ENCODE measurements at regions not wholly inside any gene's neighbourhood (a gene's known extent, or its start where the extent isn't known, plus 50 kb on each side); places are given as distances from the start of the nearest gene placed in this dataset.

DNA sequence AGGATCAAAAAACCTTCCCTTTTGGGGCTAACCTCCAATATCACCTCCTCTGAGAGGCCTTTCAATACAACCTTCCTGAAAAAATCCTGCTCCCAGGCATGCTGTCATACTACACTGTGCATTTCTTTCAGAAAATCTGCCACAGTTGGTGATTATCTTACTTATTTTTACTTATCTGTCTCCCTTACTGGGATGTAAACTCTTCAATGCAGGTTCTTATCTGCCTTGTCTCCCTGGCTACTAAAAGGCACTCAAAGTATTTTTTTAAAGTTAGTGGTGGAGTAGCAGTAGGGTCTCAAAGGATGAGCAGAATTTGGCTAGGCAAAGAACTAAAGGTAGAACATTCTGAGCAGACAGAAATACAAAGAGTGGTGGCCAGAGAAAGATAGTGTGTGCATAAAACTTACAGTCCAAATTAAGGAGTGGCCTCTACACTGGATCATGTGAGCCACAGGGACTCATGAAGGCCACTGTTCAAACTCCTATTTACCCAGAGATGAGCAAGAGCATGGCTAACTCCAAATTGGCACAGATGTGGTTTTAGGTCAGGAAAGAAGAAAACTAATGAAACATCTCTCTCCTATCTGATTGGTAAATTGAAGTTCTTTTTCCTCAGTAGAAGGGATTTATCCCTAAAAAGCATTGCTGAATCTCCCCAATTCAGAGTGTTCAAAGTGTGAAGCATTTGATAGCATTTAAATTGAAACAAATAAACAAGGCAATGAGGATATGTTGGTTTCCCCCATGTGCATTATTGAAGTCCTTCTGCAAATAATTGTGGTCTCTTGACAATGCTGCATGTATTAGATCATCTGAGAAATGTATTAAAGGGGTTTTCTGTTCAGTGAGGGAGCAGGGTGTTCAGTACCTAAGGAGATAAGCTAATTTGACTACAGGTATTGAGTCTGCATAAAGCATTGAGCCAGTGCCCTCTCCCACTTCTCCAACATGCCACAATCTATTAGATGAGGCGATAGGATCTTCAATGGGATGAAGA, 285.5 kb downstream of the MREG start:
- TF ChIP-seq SIN3A (conservative IDR thresholded peaks at IDR 0.05 in 1 of 2, IDR thresholded peaks at IDR 0.05 in 1 of 2; ENCODE audit: low read depth in 1 of 2, low read length in 2 of 2) (no peak), POLR2A (IDR thresholded peaks at IDR 0.05; ENCODE audit: control extremely low read depth in 1 of 2, low read depth in 2 of 2, low read length in 2 of 2) (no peak), TAF7 (optimal IDR thresholded peaks at IDR 0.05; ENCODE audit: borderline replicate concordance, low read depth, low read length) (no peak), EP300 (IDR thresholded peaks at IDR 0.05; ENCODE audit: borderline replicate concordance in 1 of 2, low read depth in 2 of 2, low read length in 2 of 2) (no peak), CBX5 (IDR thresholded peaks at IDR 0.05; ENCODE audit: low read depth, low read length) (no peak), SRF (IDR thresholded peaks at IDR 0.05; ENCODE audit: low read depth, low read length) (no peak), CEBPB (IDR thresholded peaks at IDR 0.05; ENCODE audit: low read depth, low read length) (no peak), BRCA1 (IDR thresholded peaks at IDR 0.05; ENCODE audit: low read depth, low read length) (no peak)
- TF ChIP-seq, protein P1, sequence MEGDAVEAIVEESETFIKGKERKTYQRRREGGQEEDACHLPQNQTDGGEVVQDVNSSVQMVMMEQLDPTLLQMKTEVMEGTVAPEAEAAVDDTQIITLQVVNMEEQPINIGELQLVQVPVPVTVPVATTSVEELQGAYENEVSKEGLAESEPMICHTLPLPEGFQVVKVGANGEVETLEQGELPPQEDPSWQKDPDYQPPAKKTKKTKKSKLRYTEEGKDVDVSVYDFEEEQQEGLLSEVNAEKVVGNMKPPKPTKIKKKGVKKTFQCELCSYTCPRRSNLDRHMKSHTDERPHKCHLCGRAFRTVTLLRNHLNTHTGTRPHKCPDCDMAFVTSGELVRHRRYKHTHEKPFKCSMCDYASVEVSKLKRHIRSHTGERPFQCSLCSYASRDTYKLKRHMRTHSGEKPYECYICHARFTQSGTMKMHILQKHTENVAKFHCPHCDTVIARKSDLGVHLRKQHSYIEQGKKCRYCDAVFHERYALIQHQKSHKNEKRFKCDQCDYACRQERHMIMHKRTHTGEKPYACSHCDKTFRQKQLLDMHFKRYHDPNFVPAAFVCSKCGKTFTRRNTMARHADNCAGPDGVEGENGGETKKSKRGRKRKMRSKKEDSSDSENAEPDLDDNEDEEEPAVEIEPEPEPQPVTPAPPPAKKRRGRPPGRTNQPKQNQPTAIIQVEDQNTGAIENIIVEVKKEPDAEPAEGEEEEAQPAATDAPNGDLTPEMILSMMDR (IDR thresholded peaks at IDR 0.05; ENCODE audit: control extremely low read depth in 1 of 3, insufficient read depth in 1 of 3, low read depth in 1 of 3, low read length in 3 of 3) = no peak
- TF ChIP-seq, protein P2, sequence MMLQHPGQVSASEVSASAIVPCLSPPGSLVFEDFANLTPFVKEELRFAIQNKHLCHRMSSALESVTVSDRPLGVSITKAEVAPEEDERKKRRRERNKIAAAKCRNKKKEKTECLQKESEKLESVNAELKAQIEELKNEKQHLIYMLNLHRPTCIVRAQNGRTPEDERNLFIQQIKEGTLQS (IDR thresholded peaks at IDR 0.05; ENCODE audit: insufficient read depth, low read depth, low read length) = no peak

Measured in H1 (cell line).